Endodermal cell (in vitro differentiated cells): ENCODE measurements at regions not wholly inside any gene's neighbourhood (a gene's known extent, or its start where the extent isn't known, plus 50 kb on each side); places are given as distances from the start of the nearest gene placed in this dataset.

Experiments used
- DNase-seq: peaks from one replicate; pipeline ENCODE4 v3.0.0-alpha.2; 2017
- H3K27ac ChIP-seq: 2 replicates; pipeline ENCODE4 v1.5.1; 2013; ENCODE audit warnings: mild to moderate bottlenecking, low read depth, low read length, moderate library complexity
- H3K27me3 ChIP-seq: 2 replicates; pipeline ENCODE4 v1.6.1; 2013; ENCODE audit warnings: mild to moderate bottlenecking, low read length, moderate library complexity; ENCODE audit not compliant: insufficient read depth, control insufficient read depth, poor library complexity, severe bottlenecking
- H3K36me3 ChIP-seq: 2 replicates; pipeline ENCODE4 v1.7.0; 2013; ENCODE audit warnings: mild to moderate bottlenecking, low read length, moderate library complexity; ENCODE audit not compliant: control insufficient read depth, insufficient read depth
- H3K4me1 ChIP-seq: one replicate; pipeline ENCODE4 v1.7.0; 2013; ENCODE audit warnings: low read length; ENCODE audit not compliant: control insufficient read depth, insufficient read depth
- H3K4me3 ChIP-seq: 2 replicates; pipeline ENCODE4 v1.5.1; 2013; ENCODE audit warnings: mild to moderate bottlenecking, low read length, moderate library complexity
- H3K9ac ChIP-seq: 2 replicates; pipeline ENCODE4 v1.6.1; 2013; ENCODE audit warnings: mild to moderate bottlenecking, low read length, moderate library complexity; ENCODE audit not compliant: poor library complexity, severe bottlenecking; ENCODE audit errors: extremely low read depth
- H3K9me3 ChIP-seq: 2 replicates; pipeline ENCODE4 v1.6.1; 2013; ENCODE audit warnings: mild to moderate bottlenecking, low read length, moderate library complexity; ENCODE audit not compliant: control insufficient read depth
- H3K27ac Mint-ChIP-seq: 2 replicates; pipeline ENCODE4 v1.8.0; 2020; ENCODE audit warnings: mixed read lengths
- H3K27me3 Mint-ChIP-seq: 2 replicates; pipeline ENCODE4 v1.8.0; 2021; ENCODE audit warnings: mild to moderate bottlenecking, mixed read lengths; ENCODE audit not compliant: insufficient read depth
- H3K36me3 Mint-ChIP-seq: 2 replicates; pipeline ENCODE4 v1.8.0; 2020; ENCODE audit warnings: low read depth, mixed read lengths
- H3K4me1 Mint-ChIP-seq: 2 replicates; pipeline ENCODE4 v1.8.0; 2020; ENCODE audit warnings: mixed read lengths
- H3K4me3 Mint-ChIP-seq: 2 replicates; pipeline ENCODE4 v1.8.0; 2020; ENCODE audit warnings: mild to moderate bottlenecking, moderate library complexity, mixed read lengths
- H3K9me3 Mint-ChIP-seq: 2 replicates; pipeline ENCODE4 v1.8.0; 2020; ENCODE audit warnings: mild to moderate bottlenecking, mixed read lengths
- WGBS, 2 experiments: methylation state at CpG; one replicate each; pipeline versions ENCODE4 v1.1.5 to v1.1.7; 2013; ENCODE audit warnings: missing lambda C conversion rate in 2 of 2, mixed read lengths in 1 of 2; ENCODE audit not compliant: insufficient coverage in 1 of 2, insufficient read length in 1 of 2; 5-methylcytosine and 5-hydroxymethylcytosine counted together
- TF ChIP-seq, protein P1 (sequence below): fragments of 200-600 bp; sonication (generic); conservative IDR thresholded peaks from 2 replicates; pipeline ENCODE4 v1.5.0; 2021; ENCODE audit warnings: antibody characterized with exemption, mild to moderate bottlenecking

DNA sequence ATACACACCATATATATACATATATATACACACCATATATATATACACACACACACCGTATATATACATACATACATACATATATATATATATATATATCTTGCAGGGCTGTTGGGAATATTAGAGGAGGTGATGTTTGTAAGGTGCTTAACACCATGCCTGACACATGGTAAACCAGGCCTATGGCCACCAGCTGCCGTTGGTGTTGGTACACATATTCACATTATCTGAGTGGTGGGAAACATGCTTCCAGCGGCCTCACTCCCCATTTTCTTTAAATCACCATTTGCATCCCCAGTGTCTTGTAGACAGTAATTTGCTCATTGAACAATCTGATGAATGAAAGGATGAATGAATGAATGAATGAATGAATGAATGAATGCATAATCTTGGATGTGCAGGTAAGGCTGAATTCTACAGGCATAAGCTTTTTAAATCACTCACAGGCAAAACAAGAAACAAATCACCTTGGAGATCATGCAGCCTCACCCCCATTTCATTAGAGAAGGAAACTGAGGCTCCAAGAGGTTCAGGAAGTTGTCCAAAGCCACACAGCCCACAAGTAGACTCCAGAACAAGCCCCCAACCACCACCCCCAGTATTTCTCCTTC, 527.8 kb downstream of the MIAT start:
- WGBS, 2 experiments, result 81% methylated on average over 2 of the region's 3 CpGs; no CpG with 5 or more reads in 1 of the 2 experiments
- H3K27ac Mint-ChIP-seq, result no peak overlapping the region
- peaks cover 14% of the 10 kb centered on the region for H3K9me3 Mint-ChIP-seq
- DNase-seq, result no peak
- H3K36me3 Mint-ChIP-seq, result no peaks in the 10 kb centered on the region
- H3K4me3 Mint-ChIP-seq, result no peak overlapping the region
- H3K27ac ChIP-seq, result no peak overlapping the region
- H3K4me1 Mint-ChIP-seq, result no peaks in the 10 kb centered on the region
- H3K9ac ChIP-seq, result no peak overlapping the region
- no peaks in the 10 kb centered on the region for H3K36me3 ChIP-seq
- H3K4me1 ChIP-seq, result no peaks in the 10 kb centered on the region
- no peaks in the 10 kb centered on the region for H3K9me3 ChIP-seq
- H3K27me3 Mint-ChIP-seq, result peaks cover 90% of the 10 kb centered on the region
- TF ChIP-seq, protein P1, sequence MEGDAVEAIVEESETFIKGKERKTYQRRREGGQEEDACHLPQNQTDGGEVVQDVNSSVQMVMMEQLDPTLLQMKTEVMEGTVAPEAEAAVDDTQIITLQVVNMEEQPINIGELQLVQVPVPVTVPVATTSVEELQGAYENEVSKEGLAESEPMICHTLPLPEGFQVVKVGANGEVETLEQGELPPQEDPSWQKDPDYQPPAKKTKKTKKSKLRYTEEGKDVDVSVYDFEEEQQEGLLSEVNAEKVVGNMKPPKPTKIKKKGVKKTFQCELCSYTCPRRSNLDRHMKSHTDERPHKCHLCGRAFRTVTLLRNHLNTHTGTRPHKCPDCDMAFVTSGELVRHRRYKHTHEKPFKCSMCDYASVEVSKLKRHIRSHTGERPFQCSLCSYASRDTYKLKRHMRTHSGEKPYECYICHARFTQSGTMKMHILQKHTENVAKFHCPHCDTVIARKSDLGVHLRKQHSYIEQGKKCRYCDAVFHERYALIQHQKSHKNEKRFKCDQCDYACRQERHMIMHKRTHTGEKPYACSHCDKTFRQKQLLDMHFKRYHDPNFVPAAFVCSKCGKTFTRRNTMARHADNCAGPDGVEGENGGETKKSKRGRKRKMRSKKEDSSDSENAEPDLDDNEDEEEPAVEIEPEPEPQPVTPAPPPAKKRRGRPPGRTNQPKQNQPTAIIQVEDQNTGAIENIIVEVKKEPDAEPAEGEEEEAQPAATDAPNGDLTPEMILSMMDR, result no peak
- no peak overlapping the region for H3K4me3 ChIP-seq
- H3K27me3 ChIP-seq, result peaks cover 52% of the 10 kb centered on the region

DNA sequence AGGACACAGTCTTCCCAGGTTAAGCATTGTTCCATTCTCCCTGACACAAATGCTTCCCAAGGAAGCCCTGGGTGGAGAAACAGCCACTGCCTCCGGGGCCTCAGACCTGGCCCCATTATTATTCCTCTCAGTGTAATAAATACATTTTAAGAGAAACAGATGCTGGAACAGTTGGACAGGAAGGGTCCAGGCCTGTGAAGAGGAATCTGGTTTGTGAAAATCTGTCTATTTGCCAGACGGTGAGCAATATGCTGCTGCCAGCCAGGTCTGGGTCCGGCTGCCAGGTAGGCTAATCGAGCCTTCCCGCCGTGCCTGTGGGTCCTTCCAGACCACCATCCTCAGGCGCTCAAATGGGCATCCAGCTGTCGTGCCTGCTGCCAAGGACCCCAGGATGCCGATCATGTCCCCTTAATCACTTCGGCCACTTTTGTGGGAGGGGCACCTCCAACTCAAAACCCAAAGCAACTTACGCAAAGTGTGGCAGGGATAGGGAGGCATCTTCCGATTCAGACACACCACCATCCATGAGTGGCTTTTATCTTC, 528.4 kb downstream of the MIAT start:
- H3K36me3 Mint-ChIP-seq, result no peaks in the 10 kb centered on the region
- Histone ChIP-seq H3K4me3 (no peak overlapping the region), H3K9me3 (peaks cover 3% of the 10 kb centered on the region), H3K27ac (no peak overlapping the region), H3K9ac (no peak overlapping the region), H3K27me3 (peaks cover 58% of the 10 kb centered on the region), H3K36me3 (no peaks in the 10 kb centered on the region), H3K4me1 (no peaks in the 10 kb centered on the region)
- H3K4me1 Mint-ChIP-seq, result no peaks in the 10 kb centered on the region
- no peak overlapping the region for H3K4me3 Mint-ChIP-seq
- peak; percentile 27 for DNase-seq
- TF ChIP-seq, protein P1, result no peak
- whole genome bisulfite sequencing, 2 experiments, result 87 to 92% methylated on average over 11 of the region's 12 CpGs
- peaks cover 20% of the 10 kb centered on the region for H3K9me3 Mint-ChIP-seq
- no peak overlapping the region for H3K27ac Mint-ChIP-seq
- H3K27me3 Mint-ChIP-seq, result peaks cover 90% of the 10 kb centered on the region

DNA sequence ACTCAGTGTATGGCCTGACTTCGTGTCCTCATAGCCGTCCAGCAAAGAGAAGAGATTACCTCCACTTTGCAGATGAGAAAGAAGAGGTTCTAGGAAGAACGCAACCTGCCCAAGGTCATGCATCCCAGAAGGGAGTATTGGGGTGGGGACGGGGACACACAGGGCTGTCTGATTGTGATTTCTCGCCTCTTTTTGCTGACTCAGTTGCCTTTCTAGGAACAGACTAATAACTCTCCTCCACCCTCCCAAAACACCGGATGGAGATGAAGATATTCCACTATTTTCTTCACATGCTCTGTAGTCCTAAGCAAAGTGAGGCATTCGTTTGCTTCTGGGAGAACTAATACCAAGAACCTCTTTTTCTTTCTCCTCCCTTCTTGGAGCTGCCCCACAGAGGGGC, 529.3 kb downstream of the MIAT start:
- TF ChIP-seq, protein P1, result no peak
- Histone ChIP-seq H3K4me3 (no peak overlapping the region), H3K9me3 (peaks cover 12% of the 10 kb centered on the region), H3K4me1 (no peaks in the 10 kb centered on the region), H3K9ac (no peak overlapping the region), H3K36me3 (no peaks in the 10 kb centered on the region), H3K27ac (no peak overlapping the region), H3K27me3 (peaks cover 66% of the 10 kb centered on the region)
- 84 to 88% methylated on average over 3 to 7 of the region's 7 CpGs for WGBS, 2 experiments
- Mint-ChIP-seq H3K27me3 (peaks cover 91% of the 10 kb centered on the region), H3K4me1 (no peaks in the 10 kb centered on the region), H3K27ac (no peak overlapping the region), H3K36me3 (no peaks in the 10 kb centered on the region), H3K9me3 (peaks cover 27% of the 10 kb centered on the region), H3K4me3 (no peak overlapping the region)
- no peak for DNase-seq
